ENCODE measurements at regions not wholly inside any gene's neighbourhood (a gene's known extent, or its start where the extent isn't known, plus 50 kb on each side); places are given as distances from the start of the nearest gene placed in this dataset.

GRCh38 chrX:13142891-13143290, 98.5 kb upstream of the FAM9C start:
- no peak for DNase-seq

- DNase-seq, result no peak
These were observed 95.6 kb upstream of the FAM9C start for GRCh38 chrX:13140007-13140406.

DNA sequence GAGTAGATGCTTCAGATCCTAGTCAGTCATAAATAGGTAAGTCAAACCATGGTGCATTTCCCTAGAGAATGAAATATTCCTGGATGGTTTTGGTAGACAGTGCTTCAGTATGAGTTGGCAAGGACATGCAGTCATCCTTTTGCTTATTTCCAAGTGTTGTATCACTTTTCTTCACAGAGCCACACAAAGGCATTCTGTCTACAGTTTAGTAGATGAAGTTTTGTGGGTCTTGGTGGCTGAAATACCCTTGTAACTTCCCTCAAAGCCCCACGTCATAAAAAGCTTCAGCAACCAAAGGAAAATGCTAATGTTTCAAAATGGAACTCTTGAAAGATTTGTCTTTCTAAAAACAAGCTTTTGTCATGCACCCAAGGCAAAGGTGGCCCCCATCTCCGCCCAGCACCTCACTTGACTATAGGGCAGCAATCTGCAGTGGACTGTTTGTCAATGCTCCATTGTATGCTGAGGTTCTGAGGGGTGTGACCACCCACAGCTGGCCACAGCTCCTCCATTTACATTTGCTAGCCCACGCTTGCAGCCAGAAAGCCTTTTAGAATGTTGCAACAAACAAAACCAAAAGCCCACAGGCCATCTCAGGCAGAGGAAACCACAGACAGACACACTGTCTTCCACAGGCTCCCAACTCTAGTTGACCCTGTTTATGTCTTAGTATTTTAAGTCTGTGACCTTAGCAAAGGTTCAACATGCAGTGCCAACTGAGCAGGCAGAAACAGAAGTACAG, 87.1 kb upstream of the FAM9C start:
- no peak for DNase-seq

DNA sequence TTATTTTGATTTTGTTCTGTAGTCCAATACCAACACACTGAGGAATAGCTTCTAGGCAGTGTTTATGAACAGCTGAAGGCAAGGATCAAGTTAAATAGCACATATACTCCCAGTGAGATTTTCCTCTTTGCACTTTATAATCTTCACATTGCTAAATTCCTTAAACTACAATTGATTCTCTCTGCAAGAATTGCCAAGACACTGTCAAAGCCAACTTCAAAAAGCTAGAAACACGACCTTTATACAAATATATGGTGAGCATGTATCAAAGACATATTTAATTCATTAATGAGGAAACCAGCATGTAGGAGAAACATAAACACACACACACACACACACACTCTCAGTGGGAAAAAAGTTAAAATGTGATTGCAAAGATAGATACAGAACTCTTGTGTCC, 86.4 kb upstream of the FAM9C start:
- DNase-seq, result no peak

DNA sequence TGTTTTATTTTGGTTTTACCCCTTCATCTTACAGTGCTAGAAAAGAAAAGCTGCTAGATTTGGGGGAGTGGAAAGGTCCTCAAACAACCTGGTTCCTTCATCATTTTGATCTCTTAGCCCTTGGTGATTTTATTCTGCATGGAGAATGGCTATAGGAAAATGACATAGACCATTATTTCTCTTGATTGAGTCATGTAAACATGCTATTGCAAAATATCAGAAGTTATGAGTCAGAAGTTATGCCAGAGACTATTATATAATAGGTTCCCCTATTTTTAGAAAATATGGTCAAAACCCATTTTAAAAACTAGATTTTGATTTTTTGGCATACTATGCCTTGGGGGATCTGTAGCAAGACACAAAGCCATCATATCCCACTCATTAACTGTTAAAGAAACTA, 83.7 kb upstream of the FAM9C start:
- DNase-seq, result no peak

DNA sequence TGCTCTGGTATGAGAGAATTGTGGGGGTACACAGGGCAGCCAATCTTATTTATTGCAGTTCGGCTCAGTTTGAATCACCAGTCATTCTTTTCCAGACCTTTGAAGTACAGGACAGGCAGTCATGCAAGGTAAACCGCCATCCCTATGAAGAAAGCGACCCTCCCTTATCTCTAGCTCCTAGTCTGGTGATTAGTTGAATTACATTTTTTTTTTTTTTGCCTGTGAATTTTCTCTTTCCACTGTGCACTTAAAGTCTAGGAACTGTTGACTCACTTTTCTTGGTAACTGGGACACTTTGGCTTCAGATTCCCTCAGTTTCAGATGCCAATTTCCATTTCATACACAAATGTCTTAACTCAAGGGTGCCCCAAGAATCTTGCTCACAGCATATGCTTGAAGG, 82.4 kb upstream of the FAM9C start:
- DNase-seq, result no peak

DNA sequence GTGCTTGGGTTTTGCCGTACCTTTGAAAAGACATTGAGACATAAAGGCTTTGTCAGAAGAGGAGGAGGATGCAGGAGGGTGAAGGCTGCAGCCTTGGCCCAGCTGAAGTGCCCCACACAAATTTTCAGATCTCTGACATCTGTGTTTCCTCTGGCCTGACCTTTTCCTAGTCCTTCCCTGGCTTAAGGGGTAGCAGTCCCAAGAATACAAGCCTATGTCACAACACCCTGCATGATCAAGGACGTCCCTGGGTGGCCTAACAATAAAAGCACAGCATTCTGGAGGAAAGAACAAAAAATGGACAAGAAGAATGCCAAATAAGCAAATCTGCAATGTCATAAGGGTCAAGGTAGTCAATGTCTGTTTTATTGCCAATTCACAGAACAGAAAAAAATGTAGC, 80.8 kb upstream of the FAM9C start:
- no peak for DNase-seq

DNA sequence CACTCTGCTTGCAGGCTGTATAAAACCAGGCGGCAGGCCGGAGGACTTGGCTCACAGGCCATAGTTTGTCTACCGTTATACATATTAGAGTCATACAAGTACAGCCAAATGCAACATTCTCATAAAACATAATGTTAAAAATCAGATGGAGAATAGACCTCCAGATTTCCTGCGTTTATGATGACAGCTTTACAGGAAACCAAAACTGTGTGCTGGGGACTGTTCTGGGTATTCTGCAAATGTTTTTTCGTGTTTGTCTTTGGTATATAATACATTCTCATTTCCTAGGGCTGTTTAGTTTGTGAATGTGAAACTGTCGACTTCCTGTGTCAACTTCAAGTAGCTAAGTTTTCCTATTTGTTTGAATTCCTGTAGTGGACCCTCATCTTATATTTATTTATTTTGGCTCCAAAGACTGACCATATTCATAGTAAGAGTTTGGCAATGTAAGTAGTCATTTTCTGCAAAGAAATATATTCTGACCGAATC, 79.5 kb upstream of the FAM9C start:
- DNase-seq, result no peak

DNA sequence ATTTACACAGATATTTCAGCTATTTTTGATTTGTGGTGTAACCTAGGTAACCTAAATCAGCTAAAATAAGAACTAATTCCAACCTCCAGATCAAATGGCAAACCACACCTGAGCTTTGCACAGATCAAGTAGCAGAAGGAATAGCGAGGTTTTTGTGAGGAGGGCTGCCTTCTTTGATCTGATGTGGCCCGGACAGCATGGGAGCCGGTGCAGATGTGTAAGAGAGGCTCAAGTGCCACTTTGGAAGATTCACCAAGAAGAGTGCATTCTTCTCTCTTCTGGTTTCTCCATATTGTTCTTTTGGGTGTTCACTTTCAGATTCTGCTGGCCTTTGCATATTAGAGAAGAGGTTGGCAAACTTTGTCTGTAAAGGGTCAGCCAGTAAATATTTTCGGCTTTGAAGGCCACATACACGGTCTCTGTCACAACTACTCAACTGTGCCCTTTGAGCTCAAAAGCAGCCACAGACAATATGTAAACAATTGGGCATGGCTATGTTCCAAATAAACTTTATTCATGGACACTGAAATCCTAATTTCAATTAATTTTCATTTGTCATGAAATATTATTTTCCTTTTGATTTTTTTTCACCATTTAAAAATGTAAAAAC, 78.9 kb upstream of the FAM9C start:
- no peak for DNase-seq

DNA sequence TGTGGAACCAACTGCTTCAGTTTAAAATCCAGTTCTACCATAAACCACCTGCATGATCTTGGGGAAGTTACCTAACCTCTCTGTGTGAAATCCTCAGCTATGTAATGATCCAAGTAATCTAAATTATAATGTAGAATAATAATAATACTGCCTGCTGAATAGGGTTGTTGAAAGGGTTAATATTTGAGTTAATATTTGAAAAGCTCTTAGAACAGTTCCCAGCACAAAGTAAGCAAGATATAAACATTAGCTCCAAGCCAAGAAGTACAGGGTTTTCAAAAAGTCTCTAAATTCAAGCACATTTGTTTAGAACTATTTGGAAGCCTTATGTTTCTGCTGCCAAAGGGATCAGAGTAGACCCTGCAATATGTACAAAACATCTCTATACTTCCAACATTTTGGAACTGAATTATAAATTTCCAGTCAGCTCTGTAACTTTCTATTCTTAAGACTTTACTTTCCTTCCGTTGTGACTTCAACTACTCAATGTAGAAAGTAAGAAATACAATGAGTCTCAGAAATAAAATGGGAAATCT, 76.7 kb upstream of the FAM9C start:
- DNase-seq, result no peak

DNA sequence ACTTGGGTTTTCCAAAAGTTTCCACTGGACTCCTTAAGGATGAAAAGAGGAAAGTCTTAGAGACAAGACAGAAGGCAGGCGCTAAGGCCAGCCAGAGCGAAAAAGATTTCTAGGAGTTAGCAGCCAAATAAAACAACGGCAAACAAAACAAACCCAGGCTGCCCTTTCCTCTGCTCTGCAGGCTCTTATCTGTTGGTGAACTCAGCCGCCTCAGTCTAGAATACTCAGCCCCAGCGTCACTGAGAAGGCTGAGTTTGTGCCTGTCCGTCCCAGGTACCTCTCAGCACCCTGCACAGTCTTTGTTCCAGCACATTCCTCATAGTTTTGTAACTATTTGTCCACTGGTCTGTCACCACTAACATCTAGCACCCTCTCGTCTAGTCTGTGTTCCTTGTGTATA, 75.6 kb upstream of the FAM9C start:
- no peak for DNase-seq

- no peak for DNase-seq
These were observed 75.0 kb upstream of the FAM9C start for GRCh38 chrX:13119386-13119785.

- no peak for DNase-seq
These were observed 70.9 kb upstream of the FAM9C start for GRCh38 chrX:13115146-13115855.

GRCh38 chrX:13112499-13112898, 68.1 kb upstream of the FAM9C start:
- DNase-seq, result no peak

- no peak for DNase-seq
These were observed 66.3 kb upstream of the FAM9C start for GRCh38 chrX:13110433-13111324.

DNA sequence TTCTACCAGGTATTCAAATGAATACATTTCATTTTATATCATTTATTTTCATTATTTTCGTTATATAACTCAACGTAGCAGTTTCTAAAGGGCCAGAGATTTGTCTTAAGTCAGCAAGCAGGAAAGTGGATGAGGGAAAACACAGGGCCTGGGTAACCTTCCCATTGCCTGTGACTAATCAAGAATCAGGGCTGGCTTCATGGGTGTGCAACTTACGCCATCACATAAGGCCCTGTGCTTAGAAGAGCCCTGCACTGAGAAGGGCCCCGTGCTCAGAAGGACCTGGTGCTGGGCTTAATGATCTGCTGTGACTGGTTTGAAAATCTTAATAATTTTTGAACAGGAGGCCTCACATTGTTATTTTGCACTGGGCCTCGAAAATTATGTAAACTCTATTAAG, 65.4 kb upstream of the FAM9C start:
- no peak for DNase-seq

GRCh38 chrX:13103914-13104274, 59.5 kb upstream of the FAM9C start:
- no peak for DNase-seq

DNA sequence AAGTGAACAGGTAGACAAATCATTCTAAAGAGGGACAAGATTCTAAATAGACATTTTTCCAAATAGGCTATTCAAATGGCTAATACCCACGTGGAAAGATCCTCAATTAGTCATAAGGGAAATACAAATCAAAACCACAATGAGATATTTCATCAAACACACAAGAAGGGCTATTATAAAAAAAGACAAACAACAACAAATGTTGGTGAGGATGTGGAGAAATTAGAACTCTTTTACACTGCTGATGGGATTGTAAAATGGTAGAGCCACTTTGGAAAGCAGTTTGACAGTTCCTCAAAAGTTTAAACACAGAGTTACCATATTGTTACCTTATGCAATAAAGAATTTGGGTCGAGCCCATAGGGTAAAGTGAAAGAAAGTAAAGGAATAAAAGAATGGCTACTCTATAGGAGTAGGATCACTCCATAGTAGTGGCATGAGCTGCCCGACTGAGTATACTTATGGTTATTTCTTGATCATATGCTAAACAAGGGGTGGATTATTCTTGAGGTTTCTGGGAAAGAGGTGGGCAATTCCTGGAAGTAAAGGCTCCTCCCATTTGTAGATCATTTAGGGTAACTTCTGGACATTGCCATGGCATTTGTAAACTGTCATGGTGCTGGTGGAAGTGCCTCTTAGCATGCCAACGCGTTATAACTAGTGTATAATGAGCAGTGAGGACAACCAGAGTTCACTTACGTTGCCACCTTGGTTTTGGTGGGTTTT, 58.9 kb upstream of the FAM9C start:
- no peak for DNase-seq

DNA sequence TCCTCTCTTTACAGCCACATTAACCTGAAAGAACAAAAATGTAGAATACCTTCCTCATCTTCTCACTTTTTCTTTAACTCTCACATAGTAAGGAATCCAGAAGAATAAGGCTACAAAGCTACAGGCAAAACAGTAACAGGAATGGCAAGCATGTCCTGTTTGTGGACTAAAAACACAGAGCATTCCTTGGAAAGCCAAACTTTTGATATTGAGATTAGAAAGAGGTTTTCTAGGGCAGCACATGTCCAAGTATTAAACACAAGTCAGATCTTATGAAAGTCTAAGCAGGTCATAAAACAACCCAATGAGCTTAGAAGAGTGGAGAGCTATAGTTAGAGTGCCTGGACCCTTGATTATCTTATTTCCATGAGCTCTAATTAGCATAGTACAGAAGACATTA, 58.2 kb upstream of the FAM9C start:
- DNase-seq, result no peak

GRCh38 chrX:13101441-13102139, 57.2 kb upstream of the FAM9C start:
- no peak for DNase-seq

DNA sequence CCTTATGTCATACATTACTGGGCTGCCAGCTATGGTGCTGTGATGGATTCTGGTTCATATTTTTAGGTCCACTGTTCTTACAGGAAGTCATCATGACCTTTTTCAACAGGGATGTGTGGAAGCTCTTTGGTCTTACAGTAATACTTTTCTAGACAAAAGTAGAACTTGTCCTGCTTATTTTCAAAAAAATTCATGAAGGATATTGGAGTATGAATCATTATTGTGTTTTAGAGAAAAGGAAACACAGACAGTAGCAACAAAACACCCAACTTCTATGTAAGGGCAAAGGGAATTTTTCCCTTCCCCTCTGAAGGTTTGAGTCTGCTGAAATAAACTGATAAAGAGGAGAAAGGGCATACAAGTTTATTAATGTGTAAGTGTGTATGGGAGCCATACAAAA, 54.7 kb upstream of the FAM9C start:
- no peak for DNase-seq

GRCh38 chrX:13096728-13097127, 52.3 kb upstream of the FAM9C start:
- no peak for DNase-seq

Measured in NCI-H1417 treated with DMSO at 0.1 percent for 48 hours (cell line).